ENCODE measurements at regions not wholly inside any gene's neighbourhood (a gene's known extent, or its start where the extent isn't known, plus 50 kb on each side); places are given as distances from the start of the nearest gene placed in this dataset.

DNA sequence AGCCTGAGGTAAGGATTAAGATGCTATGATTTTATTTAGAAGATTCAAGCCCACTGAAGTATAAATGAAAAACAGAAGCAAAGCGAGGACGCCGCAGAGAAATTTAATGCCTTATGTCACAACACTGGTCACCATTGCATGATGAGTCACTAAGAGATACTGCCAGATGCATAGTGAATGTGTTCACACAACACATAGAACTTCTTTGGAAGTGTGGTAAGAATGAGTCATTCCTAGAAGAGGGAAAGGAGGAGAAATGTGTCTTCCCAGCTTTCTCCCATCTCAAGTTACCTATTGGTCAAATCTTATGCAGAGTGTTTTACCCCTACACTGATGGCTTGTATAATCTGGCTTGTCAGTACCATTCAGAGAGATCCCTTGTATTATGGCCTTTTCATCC is 465.3 kb upstream of the ARRDC3 start:
- Histone ChIP-seq H3K27me3 (ENCODE audit: insufficient read depth, low read depth, low read length) (peaks cover 8% of the 10 kb centered on the region), H2AFZ (ENCODE audit: low read depth, low read length) (no peak overlapping the region), H3K36me3 (ENCODE audit: insufficient read depth, low read length) (no peaks in the 10 kb centered on the region), H3K9me2 (ENCODE audit: insufficient read depth, low read length) (no peaks in the 10 kb centered on the region), H4K20me1 (ENCODE audit: insufficient read depth) (no peaks in the 10 kb centered on the region), H3K4me2 (ENCODE audit: low read length) (no peak overlapping the region), H3K9me3 (ENCODE audit: low read length) (no peaks in the 10 kb centered on the region), H3K4me3 (ENCODE audit: low read length) (no peak overlapping the region), H3K79me2 (replicated peaks; ENCODE audit: insufficient read depth, low read length) (no peaks in the 10 kb centered on the region), H3K9ac (ENCODE audit: low read length) (no peak overlapping the region), H3F3A (ENCODE audit: insufficient read depth, low read length, poor library complexity, severe bottlenecking) (no peaks in the 10 kb centered on the region), H3K27ac (ENCODE audit: low read length) (no peak overlapping the region)
- TF ChIP-seq EZH2 (IDR thresholded peaks at IDR 0.05; ENCODE audit: borderline replicate concordance, insufficient read depth, low read length, poor library complexity, severe bottlenecking), result no peak
- TF ChIP-seq POLR2AphosphoS5 (IDR thresholded peaks at IDR 0.05), result no peak
- TF ChIP-seq TAF1 (IDR thresholded peaks at IDR 0.05; ENCODE audit: low read depth), result no peak
- TF ChIP-seq, protein P1, sequence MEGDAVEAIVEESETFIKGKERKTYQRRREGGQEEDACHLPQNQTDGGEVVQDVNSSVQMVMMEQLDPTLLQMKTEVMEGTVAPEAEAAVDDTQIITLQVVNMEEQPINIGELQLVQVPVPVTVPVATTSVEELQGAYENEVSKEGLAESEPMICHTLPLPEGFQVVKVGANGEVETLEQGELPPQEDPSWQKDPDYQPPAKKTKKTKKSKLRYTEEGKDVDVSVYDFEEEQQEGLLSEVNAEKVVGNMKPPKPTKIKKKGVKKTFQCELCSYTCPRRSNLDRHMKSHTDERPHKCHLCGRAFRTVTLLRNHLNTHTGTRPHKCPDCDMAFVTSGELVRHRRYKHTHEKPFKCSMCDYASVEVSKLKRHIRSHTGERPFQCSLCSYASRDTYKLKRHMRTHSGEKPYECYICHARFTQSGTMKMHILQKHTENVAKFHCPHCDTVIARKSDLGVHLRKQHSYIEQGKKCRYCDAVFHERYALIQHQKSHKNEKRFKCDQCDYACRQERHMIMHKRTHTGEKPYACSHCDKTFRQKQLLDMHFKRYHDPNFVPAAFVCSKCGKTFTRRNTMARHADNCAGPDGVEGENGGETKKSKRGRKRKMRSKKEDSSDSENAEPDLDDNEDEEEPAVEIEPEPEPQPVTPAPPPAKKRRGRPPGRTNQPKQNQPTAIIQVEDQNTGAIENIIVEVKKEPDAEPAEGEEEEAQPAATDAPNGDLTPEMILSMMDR (IDR thresholded peaks at IDR 0.05; ENCODE audit: poor library complexity, severe bottlenecking), result no peak
- no peak for TF ChIP-seq MXI1 (conservative IDR thresholded peaks at IDR 0.05; ENCODE audit: poor library complexity, severe bottlenecking)
- TF ChIP-seq, protein P2, sequence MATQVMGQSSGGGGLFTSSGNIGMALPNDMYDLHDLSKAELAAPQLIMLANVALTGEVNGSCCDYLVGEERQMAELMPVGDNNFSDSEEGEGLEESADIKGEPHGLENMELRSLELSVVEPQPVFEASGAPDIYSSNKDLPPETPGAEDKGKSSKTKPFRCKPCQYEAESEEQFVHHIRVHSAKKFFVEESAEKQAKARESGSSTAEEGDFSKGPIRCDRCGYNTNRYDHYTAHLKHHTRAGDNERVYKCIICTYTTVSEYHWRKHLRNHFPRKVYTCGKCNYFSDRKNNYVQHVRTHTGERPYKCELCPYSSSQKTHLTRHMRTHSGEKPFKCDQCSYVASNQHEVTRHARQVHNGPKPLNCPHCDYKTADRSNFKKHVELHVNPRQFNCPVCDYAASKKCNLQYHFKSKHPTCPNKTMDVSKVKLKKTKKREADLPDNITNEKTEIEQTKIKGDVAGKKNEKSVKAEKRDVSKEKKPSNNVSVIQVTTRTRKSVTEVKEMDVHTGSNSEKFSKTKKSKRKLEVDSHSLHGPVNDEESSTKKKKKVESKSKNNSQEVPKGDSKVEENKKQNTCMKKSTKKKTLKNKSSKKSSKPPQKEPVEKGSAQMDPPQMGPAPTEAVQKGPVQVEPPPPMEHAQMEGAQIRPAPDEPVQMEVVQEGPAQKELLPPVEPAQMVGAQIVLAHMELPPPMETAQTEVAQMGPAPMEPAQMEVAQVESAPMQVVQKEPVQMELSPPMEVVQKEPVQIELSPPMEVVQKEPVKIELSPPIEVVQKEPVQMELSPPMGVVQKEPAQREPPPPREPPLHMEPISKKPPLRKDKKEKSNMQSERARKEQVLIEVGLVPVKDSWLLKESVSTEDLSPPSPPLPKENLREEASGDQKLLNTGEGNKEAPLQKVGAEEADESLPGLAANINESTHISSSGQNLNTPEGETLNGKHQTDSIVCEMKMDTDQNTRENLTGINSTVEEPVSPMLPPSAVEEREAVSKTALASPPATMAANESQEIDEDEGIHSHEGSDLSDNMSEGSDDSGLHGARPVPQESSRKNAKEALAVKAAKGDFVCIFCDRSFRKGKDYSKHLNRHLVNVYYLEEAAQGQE (IDR thresholded peaks at IDR 0.05; ENCODE audit: borderline replicate concordance), result no peak
- no peak for TF ChIP-seq SMC3 (conservative IDR thresholded peaks at IDR 0.05; ENCODE audit: poor library complexity)
- no peak for TF ChIP-seq RAD21 (conservative IDR thresholded peaks at IDR 0.05)
- no peak for TF ChIP-seq EP300 (conservative IDR thresholded peaks at IDR 0.05; ENCODE audit: poor library complexity, severe bottlenecking)

DNA sequence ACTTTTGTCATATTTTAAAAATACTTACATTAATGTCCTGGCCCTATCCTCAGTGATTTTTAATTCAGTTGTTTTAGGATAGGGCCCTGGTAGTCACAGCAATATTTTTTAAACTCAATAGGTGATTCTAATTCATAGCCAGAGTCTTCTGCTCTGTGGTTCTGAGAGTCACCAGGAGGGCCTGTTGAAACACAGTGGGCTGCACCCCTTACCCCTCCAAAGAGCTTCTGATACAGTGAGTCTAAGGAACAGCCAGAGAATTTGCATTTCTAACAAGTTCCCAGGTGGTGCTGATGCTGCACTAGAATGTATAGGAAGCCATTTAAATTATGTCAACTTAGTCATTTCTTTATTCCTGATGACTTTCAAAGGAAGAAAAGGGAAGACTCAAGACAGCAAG is 458.3 kb upstream of the ARRDC3 start:
- Histone ChIP-seq H3K27me3 (ENCODE audit: insufficient read depth, low read depth, low read length) (peaks cover 49% of the 10 kb centered on the region), H3K9me2 (ENCODE audit: insufficient read depth, low read length) (no peaks in the 10 kb centered on the region), H3K9me3 (ENCODE audit: low read length) (no peaks in the 10 kb centered on the region), H3F3A (ENCODE audit: insufficient read depth, low read length, poor library complexity, severe bottlenecking) (no peaks in the 10 kb centered on the region), H3K36me3 (ENCODE audit: insufficient read depth, low read length) (no peaks in the 10 kb centered on the region), H3K4me3 (ENCODE audit: low read length) (no peak overlapping the region), H3K27ac (ENCODE audit: low read length) (no peak overlapping the region), H2AFZ (ENCODE audit: low read depth, low read length) (no peak overlapping the region), H3K4me2 (ENCODE audit: low read length) (no peak overlapping the region), H3K9ac (ENCODE audit: low read length) (no peak overlapping the region), H4K20me1 (ENCODE audit: insufficient read depth) (no peaks in the 10 kb centered on the region), H3K79me2 (replicated peaks; ENCODE audit: insufficient read depth, low read length) (no peaks in the 10 kb centered on the region)
- TF ChIP-seq, protein P2 (IDR thresholded peaks at IDR 0.05; ENCODE audit: borderline replicate concordance), result no peak
- TF ChIP-seq MXI1 (conservative IDR thresholded peaks at IDR 0.05; ENCODE audit: poor library complexity, severe bottlenecking) (no peak), POLR2AphosphoS5 (IDR thresholded peaks at IDR 0.05) (no peak), EZH2 (IDR thresholded peaks at IDR 0.05; ENCODE audit: borderline replicate concordance, insufficient read depth, low read length, poor library complexity, severe bottlenecking) (no peak), EP300 (conservative IDR thresholded peaks at IDR 0.05; ENCODE audit: poor library complexity, severe bottlenecking) (no peak), TAF1 (IDR thresholded peaks at IDR 0.05; ENCODE audit: low read depth) (no peak), RAD21 (conservative IDR thresholded peaks at IDR 0.05) (no peak), SMC3 (conservative IDR thresholded peaks at IDR 0.05; ENCODE audit: poor library complexity) (no peak)
- TF ChIP-seq, protein P1 (IDR thresholded peaks at IDR 0.05; ENCODE audit: poor library complexity, severe bottlenecking), result no peak
